PC-3 (cell line): ENCODE measurements at regions not wholly inside any gene's neighbourhood (a gene's known extent, or its start where the extent isn't known, plus 50 kb on each side); places are given as distances from the start of the nearest gene placed in this dataset.
A peak's percentile ranks its signal among the peaks of the same experiment; 100 is the strongest.

Source experiments
- ATAC-seq: fragments of 200-7000 bp; cut with Tn5 transposase; 2 replicates; pipeline ENCODE4 v1.9.1; 2020; ENCODE audit warnings: mild to moderate bottlenecking, moderate library complexity
- BruUV-seq: library from RNA; stranded (reverse); fragments of 400-500 nt; replicated peaks from 2 replicates; lab custom pipeline; 2021; lab: Mats Ljungman, UMichigan
- CTCF ChIA-PET: fragments of 300-600 bp; sonication (Branson Sonifier 250); formaldehyde crosslinking; loops from one replicate; lab custom pipeline; 2022; ENCODE audit warnings: antibody characterized with exemption; lab: Charles Lee
- POLR2A ChIA-PET: fragments of 300-600 bp; sonication (Branson Sonifier 250); formaldehyde crosslinking; loops from one replicate; lab custom pipeline; 2022; ENCODE audit warnings: antibody characterized with exemption; ENCODE audit not compliant: unreplicated experiment; lab: Charles Lee
- DNase-seq: peaks from one replicate; pipeline ENCODE4 v3.0.0-alpha.2; 2015
- H2AFZ ChIP-seq: fragments of 300-600 bp; sonication (generic); 2 replicates; pipeline ENCODE4 v1.6.0; 2016; ENCODE audit warnings: antibody characterized with exemption, low read length
- H3F3A ChIP-seq: fragments of 300-600 bp; sonication (generic); one replicate; pipeline ENCODE4 v1.6.0; 2017; ENCODE audit warnings: antibody characterized with exemption, low read length, control low read depth, mild to moderate bottlenecking; ENCODE audit not compliant: unreplicated experiment
- H3K27ac ChIP-seq: fragments of 300-600 bp; sonication (generic); 2 replicates; pipeline ENCODE4 v1.5.1; 2016; ENCODE audit warnings: mild to moderate bottlenecking, low read length
- H3K27me3 ChIP-seq: fragments of 300-600 bp; sonication (generic); 2 replicates; pipeline ENCODE4 v1.6.1; 2016; ENCODE audit warnings: low read length, mixed read lengths
- H3K36me3 ChIP-seq: fragments of 300-600 bp; sonication (generic); 2 replicates; pipeline ENCODE4 v1.6.1; 2016; ENCODE audit warnings: low read depth, mixed run types, low read length, mixed read lengths
- H3K4me1 ChIP-seq: fragments of 300-600 bp; sonication (generic); 2 replicates; pipeline ENCODE4 v1.5.1; 2016; ENCODE audit warnings: low read length; ENCODE audit not compliant: insufficient read depth
- H3K4me2 ChIP-seq: fragments of 300-600 bp; sonication (generic); 2 replicates; pipeline ENCODE4 v1.6.0; 2016; ENCODE audit warnings: low read length
- H3K4me3 ChIP-seq: fragments of 300-600 bp; sonication (generic); 2 replicates; pipeline ENCODE4 v1.5.1; 2016; ENCODE audit warnings: mild to moderate bottlenecking, low read length, mixed read lengths
- H3K79me2 ChIP-seq: fragments of 300-600 bp; sonication (generic); 2 replicates; pipeline ENCODE4 v1.6.1; 2017; ENCODE audit warnings: low read length, mixed read lengths
- H3K9ac ChIP-seq: fragments of 300-600 bp; sonication (generic); 2 replicates; pipeline ENCODE4 v1.6.0; 2016; ENCODE audit warnings: mild to moderate bottlenecking, low read length
- H3K9me2 ChIP-seq: fragments of 300-600 bp; sonication (generic); replicated peaks from 2 replicates; pipeline ENCODE4 v1.6.1; 2016; ENCODE audit warnings: mixed run types, low read length, mixed read lengths
- H3K9me3 ChIP-seq: fragments of 300-600 bp; sonication (generic); 2 replicates; pipeline ENCODE4 v1.6.1; 2016; ENCODE audit warnings: low read length, mixed read lengths
- H4K20me1 ChIP-seq: fragments of 300-600 bp; sonication (generic); 2 replicates; pipeline ENCODE4 v1.6.1; 2016; ENCODE audit warnings: low read length, mixed read lengths
- EZH2 ChIP-seq: fragments of 300-600 bp; sonication (generic); IDR thresholded peaks from one replicate; pipeline ENCODE4 v1.6.1; 2017; ENCODE audit warnings: antibody characterized with exemption, mild to moderate bottlenecking, low read length; ENCODE audit not compliant: unreplicated experiment
- EZH2phosphoT487 ChIP-seq: fragments of 300-600 bp; sonication (generic); IDR thresholded peaks from 2 replicates; pipeline ENCODE4 v1.6.1; 2018; ENCODE audit warnings: mild to moderate bottlenecking, antibody characterized with exemption, low read length, borderline replicate concordance
- intact Hi-C: fragments of 100-400 bp; cut with micrococcal nuclease; formaldehyde crosslinking; loops from 2 replicates; pipeline ENCODE4 v1.9.0; 2023
- TF ChIP-seq, protein P1 (sequence below): fragments of 300-600 bp; sonication (generic); conservative IDR thresholded peaks from 2 replicates; pipeline ENCODE4 v1.5.1; 2017; ENCODE audit warnings: antibody characterized with exemption, low read depth, mild to moderate bottlenecking, low read length

DNA sequence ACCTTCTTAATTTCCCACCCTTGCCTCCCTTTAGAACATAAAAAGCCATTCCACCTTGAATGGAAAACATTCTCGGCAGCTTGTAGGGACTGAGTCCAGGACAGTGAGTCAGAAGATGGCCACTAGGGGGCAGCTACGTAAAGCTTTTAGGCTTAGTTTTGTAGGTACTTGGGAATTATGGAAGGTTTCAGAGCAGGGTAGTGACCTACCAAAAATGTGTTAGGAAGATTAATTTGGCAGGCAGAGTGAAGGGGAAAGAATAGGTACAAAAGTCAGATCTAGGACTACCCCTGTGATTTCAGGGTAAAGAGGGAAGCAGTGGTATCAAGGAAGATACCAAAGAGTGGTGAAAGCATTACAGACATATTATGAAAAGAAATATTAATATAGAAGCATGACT lies 198.4 kb downstream of the NDFIP2 start:
- no peak for TF ChIP-seq EZH2phosphoT487
- TF ChIP-seq, protein P1, sequence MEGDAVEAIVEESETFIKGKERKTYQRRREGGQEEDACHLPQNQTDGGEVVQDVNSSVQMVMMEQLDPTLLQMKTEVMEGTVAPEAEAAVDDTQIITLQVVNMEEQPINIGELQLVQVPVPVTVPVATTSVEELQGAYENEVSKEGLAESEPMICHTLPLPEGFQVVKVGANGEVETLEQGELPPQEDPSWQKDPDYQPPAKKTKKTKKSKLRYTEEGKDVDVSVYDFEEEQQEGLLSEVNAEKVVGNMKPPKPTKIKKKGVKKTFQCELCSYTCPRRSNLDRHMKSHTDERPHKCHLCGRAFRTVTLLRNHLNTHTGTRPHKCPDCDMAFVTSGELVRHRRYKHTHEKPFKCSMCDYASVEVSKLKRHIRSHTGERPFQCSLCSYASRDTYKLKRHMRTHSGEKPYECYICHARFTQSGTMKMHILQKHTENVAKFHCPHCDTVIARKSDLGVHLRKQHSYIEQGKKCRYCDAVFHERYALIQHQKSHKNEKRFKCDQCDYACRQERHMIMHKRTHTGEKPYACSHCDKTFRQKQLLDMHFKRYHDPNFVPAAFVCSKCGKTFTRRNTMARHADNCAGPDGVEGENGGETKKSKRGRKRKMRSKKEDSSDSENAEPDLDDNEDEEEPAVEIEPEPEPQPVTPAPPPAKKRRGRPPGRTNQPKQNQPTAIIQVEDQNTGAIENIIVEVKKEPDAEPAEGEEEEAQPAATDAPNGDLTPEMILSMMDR = peak; percentile 86
- Histone ChIP-seq H3F3A (no peaks in the 10 kb centered on the region), H3K9me2 (no peaks in the 10 kb centered on the region), H3K27ac (no peak overlapping the region), H3K9ac (no peak overlapping the region), H2AFZ (no peak overlapping the region), H4K20me1 (no peaks in the 10 kb centered on the region), H3K4me2 (no peak overlapping the region), H3K9me3 (no peaks in the 10 kb centered on the region), H3K79me2 (no peaks in the 10 kb centered on the region), H3K4me1 (peaks cover 11% of the 10 kb centered on the region; the same call in 1 of the 2 replicates), H3K27me3 (no peaks in the 10 kb centered on the region), H3K4me3 (no peak overlapping the region), H3K36me3 (no peaks in the 10 kb centered on the region)
- intact Hi-C loops = loop anchor here (1.0 to 2.0 kb wide), 4 partner anchors 49 to 685 kb away; no protein-coding TSS in a partner anchor
- ChIA-PET CTCF (interaction anchor here (0.6 to 1.0 kb wide), 4 partner anchors 14 to 656 kb away, joined by 4 to 9 read pairs (median 6); no protein-coding TSS in a partner anchor), POLR2A (no interaction called here)
- no TSS peak for BruUV-seq
- ATAC-seq (peak; percentile 66), DNase-seq (peak; percentile 76)

DNA sequence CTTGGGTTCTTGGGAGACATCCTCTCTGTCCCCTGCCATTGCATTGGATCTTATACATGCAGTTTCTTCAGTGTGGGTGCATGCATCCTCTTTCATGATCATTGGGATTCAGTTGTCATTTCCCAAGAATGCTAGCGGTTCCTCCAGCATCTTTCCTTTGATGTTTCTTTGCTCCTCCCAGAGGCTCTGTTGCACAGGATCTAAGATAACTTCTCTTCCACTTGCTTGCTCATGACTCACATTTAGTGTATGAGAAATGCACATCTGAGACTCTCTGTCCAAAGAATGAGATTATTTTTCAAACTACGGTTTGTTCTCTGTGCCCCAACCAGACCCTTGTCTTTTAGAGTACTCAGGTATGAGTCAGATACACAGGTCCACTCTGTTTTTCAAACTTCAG lies 197.1 kb downstream of the NDFIP2 start:
- no peak overlapping the region for H3K4me3 ChIP-seq
- no peak for TF ChIP-seq EZH2
- TF ChIP-seq, protein P1 = no peak
- TF ChIP-seq EZH2phosphoT487 = no peak
- no peaks in the 10 kb centered on the region for H3K79me2 ChIP-seq
- H2AFZ ChIP-seq = no peak overlapping the region; the same call in 1 of the 2 replicates
- no peaks in the 10 kb centered on the region for H4K20me1 ChIP-seq
- H3K36me3 ChIP-seq = no peaks in the 10 kb centered on the region
- H3K9ac ChIP-seq = no peak overlapping the region
- POLR2A ChIA-PET = interaction anchor here (0.7 kb wide), 1 partner anchor 359 kb away, joined by 3 read pairs; no protein-coding TSS in a partner anchor
- H3K4me2 ChIP-seq = no peak overlapping the region
- peaks cover 11% of the 10 kb centered on the region; the same call in 1 of the 2 replicates for H3K4me1 ChIP-seq
- H3K27me3 ChIP-seq = no peaks in the 10 kb centered on the region
- no peaks in the 10 kb centered on the region for H3F3A ChIP-seq
- intact Hi-C loops = loop anchor here (2.0 kb wide), 3 partner anchors 47 to 665 kb away; no protein-coding TSS in a partner anchor
- no peaks in the 10 kb centered on the region for H3K9me2 ChIP-seq
- DNase-seq = peak; percentile 38
- no peaks in the 10 kb centered on the region for H3K9me3 ChIP-seq
- CTCF ChIA-PET = no interaction called here
- H3K27ac ChIP-seq = no peak overlapping the region
- peak; percentile 50; the same call in 1 of the 2 replicates for ATAC-seq
- no TSS peak for BruUV-seq

DNA sequence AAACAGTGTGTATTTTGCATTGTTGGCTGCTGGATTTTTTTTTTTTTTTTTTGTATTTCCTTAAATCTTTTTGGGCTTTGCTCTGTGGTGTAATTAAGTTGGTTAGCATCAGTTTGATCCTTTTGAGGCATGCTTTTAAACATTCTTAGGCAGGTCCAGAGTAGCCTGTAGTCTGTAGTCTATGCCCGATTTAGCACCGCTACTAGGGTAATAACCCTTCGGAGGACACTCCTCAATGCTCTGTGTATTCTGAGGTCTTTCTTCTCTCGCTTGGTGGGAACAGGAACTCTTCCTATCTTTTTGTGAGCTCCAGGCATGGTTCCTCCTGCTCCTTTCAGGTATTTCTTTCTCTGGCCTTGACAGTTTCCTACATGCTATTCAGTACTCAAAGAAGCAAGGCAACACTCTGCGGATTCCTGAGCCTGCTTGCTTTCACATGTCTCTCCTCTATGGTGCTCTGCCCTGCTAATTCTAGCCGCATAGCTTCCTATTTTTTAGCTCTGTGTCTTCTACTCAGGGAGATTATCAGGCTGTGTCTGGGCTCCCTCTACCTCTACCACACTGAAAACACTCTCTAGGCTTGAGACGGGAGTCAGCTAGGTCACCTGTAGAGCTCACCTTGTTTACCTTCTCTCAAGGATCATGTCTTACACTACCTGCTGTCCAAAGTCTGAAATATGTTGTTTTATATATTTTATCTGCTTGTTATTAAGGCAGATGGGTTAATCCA lies 195.1 kb downstream of the NDFIP2 start:
- H3K27ac ChIP-seq = no peak overlapping the region
- H3K9me2 ChIP-seq = no peaks in the 10 kb centered on the region
- no TSS peak for BruUV-seq
- H4K20me1 ChIP-seq = no peaks in the 10 kb centered on the region
- H3K79me2 ChIP-seq = no peaks in the 10 kb centered on the region
- H3K27me3 ChIP-seq = no peaks in the 10 kb centered on the region
- no peak for TF ChIP-seq EZH2phosphoT487
- no peak for TF ChIP-seq EZH2
- TF ChIP-seq, protein P1 = no peak
- DNase-seq (no peak), ATAC-seq (no peak)
- H3K4me3 ChIP-seq = no peak overlapping the region
- intact Hi-C loops = no loop called here
- no peaks in the 10 kb centered on the region for H3K36me3 ChIP-seq
- peaks cover 10% of the 10 kb centered on the region; the same call in 1 of the 2 replicates for H3K4me1 ChIP-seq
- no peaks in the 10 kb centered on the region for H3K9me3 ChIP-seq
- CTCF ChIA-PET = interaction anchor here (0.6 to 0.7 kb wide), 2 partner anchors 116 to 252 kb away, joined by 3 to 9 read pairs; no protein-coding TSS in a partner anchor
- no peak overlapping the region for H3K9ac ChIP-seq
- H2AFZ ChIP-seq = no peak overlapping the region
- no peaks in the 10 kb centered on the region for H3F3A ChIP-seq
- POLR2A ChIA-PET = no interaction called here
- no peak overlapping the region for H3K4me2 ChIP-seq
